HG03175 (cell line): ENCODE measurements at regions not wholly inside any gene's neighbourhood (a gene's known extent, or its start where the extent isn't known, plus 50 kb on each side); places are given as distances from the start of the nearest gene placed in this dataset.

ENCODE experiments used
- ATAC-seq: cut with Tn5 transposase; IDR thresholded peaks from one replicate; pipeline ENCODE4 v1.9.1; 2021; ENCODE audit warnings: mild to moderate bottlenecking, moderate library complexity; ENCODE audit not compliant: unreplicated experiment

- peak; percentile 38 for ATAC-seq
Measured at GRCh38 chr4:26131711-26132110, 189.1 kb upstream of the RBPJ start.

- no peak for ATAC-seq
Measured at GRCh38 chr4:26132858-26133257, 188.0 kb upstream of the RBPJ start.

GRCh38 chr4:26133840-26134239 lies 187.0 kb upstream of the RBPJ start:
- no peak for ATAC-seq

DNA sequence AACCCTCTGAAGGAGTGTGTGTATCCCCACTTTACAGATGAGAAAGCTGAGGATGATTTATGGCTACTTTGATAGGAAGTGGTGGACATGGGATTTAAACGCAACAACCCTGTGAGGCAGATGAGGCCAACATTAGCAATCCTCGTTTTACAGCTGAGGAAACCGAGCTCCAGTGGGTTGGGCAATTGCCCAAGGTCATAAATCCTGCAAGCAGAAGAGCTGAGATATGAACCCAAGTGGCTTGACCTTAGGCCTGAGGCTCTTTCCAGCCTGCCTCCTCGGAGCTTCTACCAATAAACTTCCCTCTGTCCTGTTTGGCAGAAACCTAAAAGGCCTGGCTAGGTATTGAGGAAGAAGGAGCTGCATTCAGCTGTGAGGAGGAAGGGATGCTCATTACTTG lies 185.5 kb upstream of the RBPJ start:
- no peak for ATAC-seq

DNA sequence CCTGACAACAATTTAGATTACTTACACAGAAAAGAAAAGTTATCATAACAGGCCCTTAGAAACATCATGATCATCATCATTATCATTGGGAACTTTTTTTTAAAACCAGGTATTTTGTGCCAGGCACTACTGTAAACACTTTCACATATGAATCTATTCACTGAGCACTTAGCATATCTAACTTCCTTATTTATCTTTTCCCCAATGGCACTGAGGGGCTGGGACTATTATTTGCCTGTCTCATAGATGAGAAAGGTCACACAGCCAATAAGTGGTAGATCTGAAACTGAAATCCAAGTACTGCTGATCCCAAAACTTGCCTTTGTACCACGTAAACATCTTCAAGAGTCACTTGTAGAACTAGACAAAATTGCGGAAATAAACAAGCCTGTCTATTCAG lies 184.2 kb upstream of the RBPJ start:
- no peak for ATAC-seq

GRCh38 chr4:26137288-26137687 lies 183.5 kb upstream of the RBPJ start:
- ATAC-seq = no peak

GRCh38 chr4:26139310-26139924 lies 181.4 kb upstream of the RBPJ start:
- ATAC-seq = no peak

DNA sequence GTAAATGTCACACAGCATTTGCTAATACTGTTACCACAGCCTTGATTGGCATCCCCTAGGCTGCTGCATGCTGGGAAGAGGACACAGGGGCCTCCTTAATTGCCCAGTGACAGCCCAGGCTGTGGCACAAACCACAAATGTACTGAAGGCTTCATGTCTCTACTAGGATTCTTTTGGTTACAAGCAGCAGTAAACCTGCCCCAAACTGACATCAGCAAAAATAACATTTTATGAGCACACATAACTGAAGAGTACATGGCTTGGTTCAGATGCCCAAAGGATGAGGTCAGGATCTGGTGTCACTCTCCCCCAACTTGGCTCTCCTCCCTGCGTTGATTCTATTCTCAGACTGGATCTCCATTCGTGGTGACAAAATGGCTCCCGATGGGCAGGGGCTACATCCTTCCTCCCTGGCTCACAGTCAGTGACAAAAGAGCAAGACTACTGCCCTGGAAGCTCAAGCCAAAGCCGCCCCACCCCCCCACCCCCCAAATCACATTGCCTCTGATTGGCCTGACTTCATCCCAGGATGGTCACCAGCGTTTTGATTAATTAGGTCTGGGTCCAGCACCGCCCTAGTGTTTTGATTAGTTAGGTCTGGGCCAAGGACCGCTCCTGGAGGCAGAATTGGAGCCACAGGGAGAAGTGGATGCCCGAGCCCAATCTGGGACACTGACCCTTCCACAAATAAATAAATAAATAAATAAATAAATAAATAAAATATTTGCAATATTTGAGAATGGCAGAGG lies 180.5 kb upstream of the RBPJ start:
- ATAC-seq = no peak

- no peak for ATAC-seq
Measured at GRCh38 chr4:26141051-26141721, 179.6 kb upstream of the RBPJ start.

DNA sequence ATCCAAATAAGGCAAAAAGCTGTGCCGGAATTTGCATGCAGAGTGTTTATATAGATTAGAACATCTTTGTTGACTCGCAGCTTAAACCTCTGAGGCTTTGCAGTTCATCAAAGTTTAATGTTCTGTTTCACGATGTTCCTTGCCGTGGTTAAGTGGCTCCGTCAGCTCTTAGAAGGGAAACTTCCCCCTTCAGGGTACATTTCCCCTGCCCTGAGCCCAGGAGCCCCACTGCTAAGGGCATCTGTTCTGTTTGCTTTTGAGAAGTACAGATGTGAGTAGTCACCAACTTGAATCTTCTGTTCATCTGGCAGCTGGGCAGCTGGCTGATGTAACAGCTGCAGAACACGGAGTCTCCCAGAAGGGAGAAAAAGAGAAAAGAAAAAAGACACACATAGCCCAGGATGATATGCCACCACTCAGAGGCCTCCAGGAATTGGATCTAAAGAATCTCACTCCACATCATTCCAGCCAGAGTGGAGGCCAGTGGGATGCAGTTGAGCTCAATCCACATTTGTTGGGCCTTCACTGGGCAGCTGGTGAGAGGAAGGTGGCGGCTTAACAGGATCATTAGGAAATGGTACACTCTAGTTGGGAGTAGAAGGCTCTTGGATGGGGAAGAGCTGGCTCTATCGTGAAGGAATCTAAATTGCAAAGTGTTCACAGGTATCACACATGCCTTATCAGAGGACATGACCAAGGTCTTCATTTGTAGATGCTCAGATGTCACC lies 178.7 kb upstream of the RBPJ start:
- peak; percentile 44 for ATAC-seq

DNA sequence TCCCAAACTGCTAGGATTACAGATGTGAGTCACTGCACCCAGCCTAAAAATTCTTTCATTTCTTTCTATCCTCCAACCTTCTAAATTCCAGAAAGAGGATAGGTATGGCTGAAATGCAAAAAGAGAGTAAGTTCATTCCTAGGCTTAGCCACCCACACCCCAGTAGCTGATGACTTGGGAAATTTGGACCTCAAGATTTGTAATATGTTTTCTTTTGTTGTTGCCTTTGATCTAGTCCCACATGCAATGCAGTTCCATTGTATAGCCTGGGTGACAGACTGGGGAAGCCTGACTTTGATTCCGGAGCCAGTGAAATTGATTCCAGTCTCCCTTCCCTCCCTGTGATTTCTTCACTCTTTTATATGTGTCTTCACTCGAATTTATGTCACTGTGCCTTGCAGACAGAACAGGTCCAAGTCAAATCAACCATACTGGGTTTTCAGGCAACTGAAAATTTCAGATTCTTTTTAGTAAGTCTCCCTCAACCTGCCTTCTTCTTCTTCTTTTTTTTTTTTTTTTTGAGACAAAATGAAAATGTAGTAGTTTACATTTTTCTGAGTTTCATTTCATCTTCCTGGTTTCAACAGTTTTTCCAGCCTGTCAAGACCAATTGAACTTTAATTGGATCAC lies 176.2 kb upstream of the RBPJ start:
- no peak for ATAC-seq

DNA sequence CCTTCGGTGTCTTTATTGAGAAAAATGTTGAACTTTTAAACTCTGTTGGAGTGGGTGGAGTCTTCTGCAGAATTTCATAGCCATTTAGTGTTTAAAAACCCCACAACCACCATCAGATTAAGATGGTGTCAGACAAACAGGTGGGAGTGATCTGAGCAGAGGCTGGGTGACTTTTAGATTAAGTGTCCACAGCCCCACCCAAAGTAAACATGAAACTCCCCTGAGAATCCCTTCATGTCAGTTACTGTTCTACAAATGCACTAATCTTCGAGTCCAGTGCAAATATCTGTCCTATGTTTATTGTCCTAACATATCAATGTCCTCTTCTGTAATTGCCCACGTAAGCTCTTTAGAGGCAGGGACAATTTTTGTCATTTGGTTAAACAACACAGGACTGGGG lies 175.6 kb upstream of the RBPJ start:
- ATAC-seq = no peak

- ATAC-seq = no peak
Measured at GRCh38 chr4:26148927-26149326, 171.9 kb upstream of the RBPJ start.

DNA sequence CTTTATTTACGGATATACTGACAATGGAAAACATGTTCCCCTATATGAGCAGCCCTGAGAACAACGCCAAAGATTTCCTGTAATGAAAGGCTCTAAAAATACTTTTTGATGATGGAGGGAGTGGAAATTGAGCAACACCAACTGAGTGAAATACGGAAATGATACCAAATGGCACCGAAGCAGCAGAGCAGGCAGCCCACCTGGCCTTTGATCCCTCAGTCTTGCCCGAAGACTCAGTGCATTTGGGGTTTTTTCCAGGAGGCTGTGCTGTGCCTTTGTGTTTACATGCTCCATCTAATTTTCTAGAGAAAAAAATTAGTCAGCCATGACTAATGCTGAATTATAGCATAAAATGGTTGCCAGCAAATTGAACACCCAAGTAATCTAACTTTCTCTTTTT lies 169.9 kb upstream of the RBPJ start:
- ATAC-seq = no peak

GRCh38 chr4:26151615-26152014 lies 169.2 kb upstream of the RBPJ start:
- no peak for ATAC-seq

GRCh38 chr4:26152056-26152455 lies 168.8 kb upstream of the RBPJ start:
- ATAC-seq = no peak

- ATAC-seq = no peak
Measured at GRCh38 chr4:26157541-26157940, 163.3 kb upstream of the RBPJ start.

DNA sequence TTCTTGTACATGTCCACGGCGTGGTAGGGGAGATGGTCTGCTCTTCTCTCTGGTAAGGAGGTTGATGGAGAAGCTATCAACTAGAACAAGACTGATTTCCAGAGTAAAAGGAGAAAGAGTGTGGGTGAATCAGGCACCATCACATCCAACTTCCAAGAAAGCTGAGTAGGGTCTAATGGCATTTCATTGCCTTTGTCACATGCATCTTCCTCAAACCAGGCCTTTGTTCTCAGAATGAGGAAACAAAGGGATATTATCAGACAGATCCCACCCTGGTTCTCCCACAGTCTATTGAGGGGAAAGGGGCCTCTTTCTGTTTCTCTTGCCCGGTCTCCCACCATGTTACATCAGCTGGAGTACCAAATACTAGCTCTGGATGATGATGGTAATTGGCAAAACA lies 160.2 kb upstream of the RBPJ start:
- no peak for ATAC-seq

GRCh38 chr4:26161030-26161824 lies 159.6 kb upstream of the RBPJ start:
- ATAC-seq = no peak

DNA sequence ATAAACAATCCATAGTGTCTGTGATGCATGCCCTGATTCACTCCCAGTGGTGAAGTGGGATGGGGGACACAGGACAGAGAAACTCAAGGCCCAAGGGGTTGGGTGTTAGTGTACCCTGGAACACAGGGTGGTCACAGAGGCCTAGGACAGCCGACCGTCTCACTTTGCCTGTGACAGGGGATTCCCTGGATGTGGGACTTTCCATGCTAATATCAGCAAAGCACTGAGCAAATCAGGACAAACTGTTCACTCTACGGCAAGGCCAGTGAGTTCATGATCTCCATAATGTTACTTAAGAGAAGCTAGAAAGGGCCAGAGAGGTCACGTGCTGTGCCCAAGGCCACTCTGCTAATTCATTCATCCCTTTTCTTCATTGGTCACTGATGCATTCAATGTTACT lies 158.7 kb upstream of the RBPJ start:
- no peak for ATAC-seq
